Neural cell (in vitro differentiated cells): ENCODE measurements at regions not wholly inside any gene's neighbourhood (a gene's known extent, or its start where the extent isn't known, plus 50 kb on each side); places are given as distances from the start of the nearest gene placed in this dataset.

Source experiments
- H2AFZ ChIP-seq: fragments of 200-600, 300-800 bp; sonication (generic), shearing (Covaris generic); 2 replicates; pipeline ENCODE4 v1.6.0; 2014; ENCODE audit warnings: low read depth, mild to moderate bottlenecking, antibody characterized with exemption, low read length, moderate library complexity
- H3F3A ChIP-seq: fragments of 200-600 bp; shearing (Covaris generic); 2 replicates; pipeline ENCODE4 v1.6.1; 2016; ENCODE audit warnings: mild to moderate bottlenecking, moderate library complexity, mixed read lengths, antibody characterized with exemption, low read length; ENCODE audit not compliant: insufficient read depth, poor library complexity, severe bottlenecking
- H3K27ac ChIP-seq: fragments of 200-600, 300-800 bp; sonication (generic), shearing (Covaris generic); 2 replicates; pipeline ENCODE4 v1.5.1; 2014; ENCODE audit warnings: mild to moderate bottlenecking, low read length, moderate library complexity
- H3K27me3 ChIP-seq: fragments of 300-800, 200-600 bp; sonication (generic), shearing (Covaris generic); 2 replicates; pipeline ENCODE4 v1.6.0; 2014; ENCODE audit warnings: mild to moderate bottlenecking, low read depth, low read length, moderate library complexity; ENCODE audit not compliant: insufficient read depth
- H3K36me3 ChIP-seq: fragments of 300-800, 200-600 bp; sonication (generic), shearing (Covaris generic); 2 replicates; pipeline ENCODE4 v1.5.1; 2014; ENCODE audit warnings: mild to moderate bottlenecking, antibody characterized with exemption, low read length, moderate library complexity; ENCODE audit not compliant: insufficient read depth
- H3K4me2 ChIP-seq: fragments of 300-800, 200-600 bp; sonication (generic), shearing (Covaris generic); 2 replicates; pipeline ENCODE4 v1.6.0; 2014; ENCODE audit warnings: mild to moderate bottlenecking, low read length
- H3K4me3 ChIP-seq: fragments of 300-800, 200-600 bp; sonication (generic), shearing (Covaris generic); 2 replicates; pipeline ENCODE4 v1.5.1; 2014; ENCODE audit warnings: mild to moderate bottlenecking, low read length, moderate library complexity
- H3K79me2 ChIP-seq: fragments of 200-600 bp; shearing (Covaris generic); replicated peaks from 2 replicates; pipeline ENCODE4 v1.6.0; 2014; ENCODE audit warnings: mild to moderate bottlenecking, low read length, moderate library complexity; ENCODE audit not compliant: insufficient read depth
- H3K9ac ChIP-seq: fragments of 300-800, 200-600 bp; sonication (generic), shearing (Covaris generic); 2 replicates; pipeline ENCODE4 v1.6.1; 2016; ENCODE audit warnings: mild to moderate bottlenecking, low read length, mixed read lengths
- H3K9me2 ChIP-seq: fragments of 200-600 bp; shearing (Covaris generic); 2 replicates; pipeline ENCODE4 v1.6.1; 2016; ENCODE audit warnings: mild to moderate bottlenecking, low read length, mixed read lengths; ENCODE audit not compliant: insufficient read depth
- H3K9me3 ChIP-seq: fragments of 200-600, 300-800 bp; sonication (generic), shearing (Covaris generic); 2 replicates; pipeline ENCODE4 v1.6.1; 2016; ENCODE audit warnings: mild to moderate bottlenecking, mixed run types, low read length, moderate library complexity, mixed read lengths
- H4K20me1 ChIP-seq: fragments of 200-600 bp; shearing (Covaris generic); 2 replicates; pipeline ENCODE4 v1.6.1; 2016; ENCODE audit warnings: mild to moderate bottlenecking, mixed run types; ENCODE audit not compliant: insufficient read depth
- EP300 ChIP-seq: fragments of 450-650 bp; conservative IDR thresholded peaks from 2 replicates; pipeline ENCODE4 v1.6.1; 2014; ENCODE audit warnings: antibody characterized with exemption, mild to moderate bottlenecking, moderate library complexity; ENCODE audit not compliant: poor library complexity, severe bottlenecking
- EZH2 ChIP-seq: fragments of 200-600, 300-800 bp; shearing (Covaris generic), sonication (generic); IDR thresholded peaks from 2 replicates; pipeline ENCODE4 v1.6.1; 2014; ENCODE audit warnings: antibody characterized with exemption, low read length, borderline replicate concordance, mild to moderate bottlenecking; ENCODE audit not compliant: insufficient read depth, poor library complexity, severe bottlenecking
- MXI1 ChIP-seq: fragments of 450-650 bp; conservative IDR thresholded peaks from 2 replicates; pipeline ENCODE4 v1.6.1; 2014; ENCODE audit warnings: antibody characterized with exemption, mild to moderate bottlenecking; ENCODE audit not compliant: poor library complexity, severe bottlenecking
- POLR2AphosphoS5 ChIP-seq: IDR thresholded peaks from 2 replicates; pipeline ENCODE4 v1.6.1; 2012
- RAD21 ChIP-seq: fragments of 450-650 bp; conservative IDR thresholded peaks from 2 replicates; pipeline ENCODE4 v1.6.1; 2014; ENCODE audit warnings: antibody characterized with exemption, mild to moderate bottlenecking, moderate library complexity
- SMC3 ChIP-seq: fragments of 450-650 bp; conservative IDR thresholded peaks from 2 replicates; pipeline ENCODE4 v1.6.1; 2014; ENCODE audit warnings: antibody characterized with exemption, mild to moderate bottlenecking, moderate library complexity; ENCODE audit not compliant: poor library complexity
- TAF1 ChIP-seq: IDR thresholded peaks from 2 replicates; pipeline ENCODE4 v1.6.1; 2012; ENCODE audit warnings: low read depth
- TF ChIP-seq, protein P1 (sequence below): fragments of 450-650 bp; IDR thresholded peaks from 2 replicates; pipeline ENCODE4 v1.5.1; 2014; ENCODE audit warnings: antibody characterized with exemption, mild to moderate bottlenecking, moderate library complexity; ENCODE audit not compliant: poor library complexity, severe bottlenecking
- TF ChIP-seq, protein P2 (sequence below): IDR thresholded peaks from 2 replicates; pipeline ENCODE4 v1.6.1; 2012; ENCODE audit warnings: borderline replicate concordance

- Histone ChIP-seq H4K20me1 (no peaks in the 10 kb centered on the region), H3K27ac (no peak overlapping the region), H3K9ac (no peak overlapping the region), H3K4me3 (no peak overlapping the region), H3K4me2 (no peak overlapping the region), H3K27me3 (no peaks in the 10 kb centered on the region), H3K9me3 (no peaks in the 10 kb centered on the region), H3K9me2 (no peaks in the 10 kb centered on the region), H2AFZ (no peak overlapping the region), H3K36me3 (no peaks in the 10 kb centered on the region), H3K79me2 (no peaks in the 10 kb centered on the region), H3F3A (no peaks in the 10 kb centered on the region)
- TF ChIP-seq, protein P1, sequence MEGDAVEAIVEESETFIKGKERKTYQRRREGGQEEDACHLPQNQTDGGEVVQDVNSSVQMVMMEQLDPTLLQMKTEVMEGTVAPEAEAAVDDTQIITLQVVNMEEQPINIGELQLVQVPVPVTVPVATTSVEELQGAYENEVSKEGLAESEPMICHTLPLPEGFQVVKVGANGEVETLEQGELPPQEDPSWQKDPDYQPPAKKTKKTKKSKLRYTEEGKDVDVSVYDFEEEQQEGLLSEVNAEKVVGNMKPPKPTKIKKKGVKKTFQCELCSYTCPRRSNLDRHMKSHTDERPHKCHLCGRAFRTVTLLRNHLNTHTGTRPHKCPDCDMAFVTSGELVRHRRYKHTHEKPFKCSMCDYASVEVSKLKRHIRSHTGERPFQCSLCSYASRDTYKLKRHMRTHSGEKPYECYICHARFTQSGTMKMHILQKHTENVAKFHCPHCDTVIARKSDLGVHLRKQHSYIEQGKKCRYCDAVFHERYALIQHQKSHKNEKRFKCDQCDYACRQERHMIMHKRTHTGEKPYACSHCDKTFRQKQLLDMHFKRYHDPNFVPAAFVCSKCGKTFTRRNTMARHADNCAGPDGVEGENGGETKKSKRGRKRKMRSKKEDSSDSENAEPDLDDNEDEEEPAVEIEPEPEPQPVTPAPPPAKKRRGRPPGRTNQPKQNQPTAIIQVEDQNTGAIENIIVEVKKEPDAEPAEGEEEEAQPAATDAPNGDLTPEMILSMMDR = no peak
- no peak for TF ChIP-seq EP300
- TF ChIP-seq EZH2 = no peak
- TF ChIP-seq RAD21 = no peak
- no peak for TF ChIP-seq TAF1
- TF ChIP-seq, protein P2, sequence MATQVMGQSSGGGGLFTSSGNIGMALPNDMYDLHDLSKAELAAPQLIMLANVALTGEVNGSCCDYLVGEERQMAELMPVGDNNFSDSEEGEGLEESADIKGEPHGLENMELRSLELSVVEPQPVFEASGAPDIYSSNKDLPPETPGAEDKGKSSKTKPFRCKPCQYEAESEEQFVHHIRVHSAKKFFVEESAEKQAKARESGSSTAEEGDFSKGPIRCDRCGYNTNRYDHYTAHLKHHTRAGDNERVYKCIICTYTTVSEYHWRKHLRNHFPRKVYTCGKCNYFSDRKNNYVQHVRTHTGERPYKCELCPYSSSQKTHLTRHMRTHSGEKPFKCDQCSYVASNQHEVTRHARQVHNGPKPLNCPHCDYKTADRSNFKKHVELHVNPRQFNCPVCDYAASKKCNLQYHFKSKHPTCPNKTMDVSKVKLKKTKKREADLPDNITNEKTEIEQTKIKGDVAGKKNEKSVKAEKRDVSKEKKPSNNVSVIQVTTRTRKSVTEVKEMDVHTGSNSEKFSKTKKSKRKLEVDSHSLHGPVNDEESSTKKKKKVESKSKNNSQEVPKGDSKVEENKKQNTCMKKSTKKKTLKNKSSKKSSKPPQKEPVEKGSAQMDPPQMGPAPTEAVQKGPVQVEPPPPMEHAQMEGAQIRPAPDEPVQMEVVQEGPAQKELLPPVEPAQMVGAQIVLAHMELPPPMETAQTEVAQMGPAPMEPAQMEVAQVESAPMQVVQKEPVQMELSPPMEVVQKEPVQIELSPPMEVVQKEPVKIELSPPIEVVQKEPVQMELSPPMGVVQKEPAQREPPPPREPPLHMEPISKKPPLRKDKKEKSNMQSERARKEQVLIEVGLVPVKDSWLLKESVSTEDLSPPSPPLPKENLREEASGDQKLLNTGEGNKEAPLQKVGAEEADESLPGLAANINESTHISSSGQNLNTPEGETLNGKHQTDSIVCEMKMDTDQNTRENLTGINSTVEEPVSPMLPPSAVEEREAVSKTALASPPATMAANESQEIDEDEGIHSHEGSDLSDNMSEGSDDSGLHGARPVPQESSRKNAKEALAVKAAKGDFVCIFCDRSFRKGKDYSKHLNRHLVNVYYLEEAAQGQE = no peak
- no peak for TF ChIP-seq MXI1
Measured at GRCh38 chr4:138512756-138513155, 270.6 kb upstream of the SLC7A11 start.

- H3K27ac ChIP-seq = no peak overlapping the region
- H3K79me2 ChIP-seq = no peaks in the 10 kb centered on the region
- no peak overlapping the region for H3K4me2 ChIP-seq
- no peaks in the 10 kb centered on the region for H3F3A ChIP-seq
- H3K36me3 ChIP-seq = no peaks in the 10 kb centered on the region
- no peak overlapping the region for H3K9ac ChIP-seq
- H2AFZ ChIP-seq = no peak overlapping the region
- TF ChIP-seq EP300 = no peak
- TF ChIP-seq, protein P2 = no peak
- no peak for TF ChIP-seq TAF1
- TF ChIP-seq RAD21 = no peak
- TF ChIP-seq MXI1 = no peak
- TF ChIP-seq, protein P1 = no peak
- no peak for TF ChIP-seq SMC3
- no peak for TF ChIP-seq EZH2
- TF ChIP-seq POLR2AphosphoS5 = no peak
- no peak overlapping the region for H3K4me3 ChIP-seq
- no peaks in the 10 kb centered on the region for H3K9me3 ChIP-seq
- no peaks in the 10 kb centered on the region for H3K27me3 ChIP-seq
- no peaks in the 10 kb centered on the region for H4K20me1 ChIP-seq
- no peaks in the 10 kb centered on the region for H3K9me2 ChIP-seq
Measured at GRCh38 chr4:138510053-138510452, 267.9 kb upstream of the SLC7A11 start.
